ENCODE measurements at regions not wholly inside any gene's neighbourhood (a gene's known extent, or its start where the extent isn't known, plus 50 kb on each side); places are given as distances from the start of the nearest gene placed in this dataset.

- no peak for DNase-seq
Measured at GRCh38 chr21:41651406-41651805, 115.4 kb downstream of the RIPK4 start.

GRCh38 chr21:41650526-41651145 lies 116.2 kb downstream of the RIPK4 start:
- DNase-seq, result no peak

GRCh38 chr21:41648591-41649031 lies 118.2 kb downstream of the RIPK4 start:
- DNase-seq, result no peak

GRCh38 chr21:41647806-41648561 lies 118.9 kb downstream of the RIPK4 start:
- no peak for DNase-seq

- DNase-seq, result no peak
Measured at GRCh38 chr21:41643246-41643966, 123.4 kb downstream of the RIPK4 start.

GRCh38 chr21:41641821-41642701 lies 124.8 kb downstream of the RIPK4 start:
- DNase-seq, result no peak

- DNase-seq, result no peak
Measured at GRCh38 chr21:41641510-41641815, 125.4 kb downstream of the RIPK4 start.

GRCh38 chr21:41640748-41641509 lies 125.9 kb downstream of the RIPK4 start:
- no peak for DNase-seq

- no peak for DNase-seq
Measured at GRCh38 chr21:41639766-41640165, 127.1 kb downstream of the RIPK4 start.

GRCh38 chr21:41639336-41639735 lies 127.5 kb downstream of the RIPK4 start:
- DNase-seq, result no peak

GRCh38 chr21:41638201-41638790 lies 128.6 kb downstream of the RIPK4 start:
- DNase-seq, result no peak

- no peak for DNase-seq
Measured at GRCh38 chr21:41636636-41637630, 129.0 kb upstream of the TMPRSS2 start.

GRCh38 chr21:41635874-41636273 lies 127.9 kb upstream of the TMPRSS2 start:
- DNase-seq, result no peak

- DNase-seq, result no peak
Measured at GRCh38 chr21:41634858-41635257, 126.9 kb upstream of the TMPRSS2 start.

GRCh38 chr21:41634211-41634694 lies 126.3 kb upstream of the TMPRSS2 start:
- no peak for DNase-seq

GRCh38 chr21:41633627-41634026 lies 125.7 kb upstream of the TMPRSS2 start:
- no peak for DNase-seq

GRCh38 chr21:41632748-41633475 lies 125.0 kb upstream of the TMPRSS2 start:
- no peak for DNase-seq

GRCh38 chr21:41631564-41632461 lies 123.9 kb upstream of the TMPRSS2 start:
- DNase-seq, result no peak

GRCh38 chr21:41630917-41631316 lies 123.0 kb upstream of the TMPRSS2 start:
- DNase-seq, result no peak

All from activated T-cell treated with anti-CD3 and anti-CD28 coated beads, Interleukin-2, amount 50 U/mL, for 48 hours (primary cell).